Left renal cortex interstitium (tissue), 4 donors: ENCODE measurements at regions not wholly inside any gene's neighbourhood (a gene's known extent, or its start where the extent isn't known, plus 50 kb on each side); places are given as distances from the start of the nearest gene placed in this dataset.
"Not testable (repeated sequence)": the region's sequence is repeated elsewhere in the genome, so short reads cannot be mapped to it uniquely, and the experiment has no call there.

Experiments
- DNase-seq, 4 donors: peaks; one replicate each; pipeline ENCODE4 v3.0.0-alpha.2; 2013; ENCODE audit warnings: low read depth in 4 of 4, low spot score in 2 of 4, missing footprints in 1 of 4

- no peak for DNase-seq
These were observed 180.6 kb downstream of the DEPDC1B start for GRCh38 chr5:60519372-60519771.

- DNase-seq, result no peak
These were observed 182.1 kb downstream of the DEPDC1B start for GRCh38 chr5:60517850-60518249.

GRCh38 chr5:60517094-60517694 is 182.8 kb downstream of the DEPDC1B start:
- DNase-seq, result no peak

GRCh38 chr5:60516688-60517087 is 183.3 kb downstream of the DEPDC1B start:
- DNase-seq, result no peak

- DNase-seq, result no peak
These were observed 185.8 kb downstream of the DEPDC1B start for GRCh38 chr5:60514152-60514551.

GRCh38 chr5:60512117-60512516 is 187.8 kb downstream of the DEPDC1B start:
- DNase-seq, result no peak

- DNase-seq, result no peak
These were observed 189.3 kb downstream of the DEPDC1B start for GRCh38 chr5:60510663-60511062.

GRCh38 chr5:60510049-60510448 is 189.9 kb downstream of the DEPDC1B start:
- DNase-seq, result no peak

GRCh38 chr5:60509519-60509918 is 190.4 kb downstream of the DEPDC1B start:
- DNase-seq, result no peak

GRCh38 chr5:60507687-60508086 is 192.3 kb downstream of the DEPDC1B start:
- DNase-seq, result no peak

- no peak for DNase-seq
These were observed 194.4 kb downstream of the DEPDC1B start for GRCh38 chr5:60505373-60506171.

- DNase-seq, result no peak
These were observed 195.6 kb downstream of the DEPDC1B start for GRCh38 chr5:60504342-60504741.

- DNase-seq, result no peak
These were observed 196.2 kb downstream of the DEPDC1B start for GRCh38 chr5:60503771-60504170.

GRCh38 chr5:60497706-60498500 is 202.1 kb downstream of the DEPDC1B start:
- no peak for DNase-seq

- DNase-seq, result no peak
These were observed 204.1 kb downstream of the DEPDC1B start for GRCh38 chr5:60495644-60496520.

GRCh38 chr5:60494635-60495034 is 205.3 kb downstream of the DEPDC1B start:
- no peak for DNase-seq

GRCh38 chr5:60494144-60494543 is 205.8 kb downstream of the DEPDC1B start:
- no peak for DNase-seq

- no peak for DNase-seq
These were observed 206.6 kb downstream of the DEPDC1B start for GRCh38 chr5:60493372-60493771.

- DNase-seq, result no peak
These were observed 207.0 kb downstream of the DEPDC1B start for GRCh38 chr5:60492958-60493357.

- DNase-seq, result not testable (repeated sequence)
These were observed 207.6 kb downstream of the DEPDC1B start for GRCh38 chr5:60492358-60492757.
